Astrocyte (in vitro differentiated cells and primary cell): ENCODE measurements at regions not wholly inside any gene's neighbourhood (a gene's known extent, or its start where the extent isn't known, plus 50 kb on each side); places are given as distances from the start of the nearest gene placed in this dataset.

ENCODE experiments used
- DNase-seq: peaks from one replicate; pipeline ENCODE4 v3.0.0-alpha.2; 2010; ENCODE audit warnings: low read depth
- FAIRE-seq: peaks from 2 replicates; lab custom pipeline; 2011; peaks lifted over from hg19 to GRCh38; lab: Jason Lieb, UNC
- H2AFZ ChIP-seq: 2 replicates; pipeline ENCODE4 v1.6.0; 2012; ENCODE audit warnings: low read depth, low read length, inconsistent platforms
- H3K27ac ChIP-seq: 2 replicates; pipeline ENCODE4 v1.5.1; 2011; ENCODE audit warnings: low read depth, low read length, inconsistent platforms
- H3K27me3 ChIP-seq: 2 replicates; pipeline ENCODE4 v1.6.0; 2011; ENCODE audit warnings: low read length, inconsistent platforms; ENCODE audit not compliant: insufficient read depth
- H3K36me3 ChIP-seq: 2 replicates; pipeline ENCODE4 v1.5.1; 2011; ENCODE audit warnings: low read length, inconsistent platforms; ENCODE audit not compliant: insufficient read depth
- H3K4me1 ChIP-seq: 2 replicates; pipeline ENCODE4 v1.5.1; 2011; ENCODE audit warnings: low read length, inconsistent platforms; ENCODE audit not compliant: insufficient read depth
- H3K4me2 ChIP-seq: 2 replicates; pipeline ENCODE4 v1.6.0; 2012; ENCODE audit warnings: low read length, inconsistent platforms
- H3K4me3 ChIP-seq: 2 replicates; pipeline ENCODE4 v1.5.1; 2011; ENCODE audit warnings: low read depth, mild to moderate bottlenecking, low read length, inconsistent platforms; ENCODE audit not compliant: insufficient read depth
- H3K79me2 ChIP-seq: 2 replicates; pipeline ENCODE4 v1.6.0; 2012; ENCODE audit warnings: mild to moderate bottlenecking, low read length, inconsistent platforms; ENCODE audit not compliant: insufficient read depth
- H3K9ac ChIP-seq: 2 replicates; pipeline ENCODE4 v1.6.0; 2012; ENCODE audit warnings: mild to moderate bottlenecking, low read length, inconsistent platforms
- H3K9me3 ChIP-seq: 2 replicates; pipeline ENCODE4 v1.5.1; 2012; ENCODE audit warnings: low read depth, mild to moderate bottlenecking, low read length, inconsistent platforms; ENCODE audit not compliant: insufficient read depth
- H4K20me1 ChIP-seq: 2 replicates; pipeline ENCODE4 v1.6.0; 2012; ENCODE audit warnings: low read length, inconsistent platforms; ENCODE audit not compliant: insufficient read depth
- H3K27ac Mint-ChIP-seq: one replicate; pipeline ENCODE4 v1.8.0; 2021; ENCODE audit warnings: mild to moderate bottlenecking, mixed read lengths; ENCODE audit not compliant: unreplicated experiment
- H3K27me3 Mint-ChIP-seq: one replicate; pipeline ENCODE4 v1.8.0; 2021; ENCODE audit warnings: low read depth, mixed read lengths; ENCODE audit not compliant: unreplicated experiment
- H3K36me3 Mint-ChIP-seq: one replicate; pipeline ENCODE4 v1.8.0; 2021; ENCODE audit warnings: low read depth, mixed read lengths; ENCODE audit not compliant: unreplicated experiment
- H3K4me1 Mint-ChIP-seq: one replicate; pipeline ENCODE4 v1.8.0; 2021; ENCODE audit warnings: low read depth, mixed read lengths; ENCODE audit not compliant: unreplicated experiment
- H3K4me3 Mint-ChIP-seq: one replicate; pipeline ENCODE4 v1.8.0; 2021; ENCODE audit warnings: mild to moderate bottlenecking, moderate library complexity, mixed read lengths; ENCODE audit not compliant: unreplicated experiment
- H3K9me3 Mint-ChIP-seq: one replicate; pipeline ENCODE4 v1.8.0; 2021; ENCODE audit warnings: mild to moderate bottlenecking, mixed read lengths; ENCODE audit not compliant: unreplicated experiment
- EZH2 ChIP-seq: IDR thresholded peaks from 2 replicates; pipeline ENCODE4 v1.6.1; 2012; ENCODE audit warnings: mild to moderate bottlenecking, low read length, inconsistent platforms; ENCODE audit not compliant: insufficient read depth
- TF ChIP-seq, protein P1 (sequence below): IDR thresholded peaks from 2 replicates; pipeline ENCODE4 v1.5.1; 2011; ENCODE audit warnings: low read depth, mild to moderate bottlenecking, inconsistent platforms, low read length, moderate library complexity; ENCODE audit not compliant: insufficient read depth

DNA sequence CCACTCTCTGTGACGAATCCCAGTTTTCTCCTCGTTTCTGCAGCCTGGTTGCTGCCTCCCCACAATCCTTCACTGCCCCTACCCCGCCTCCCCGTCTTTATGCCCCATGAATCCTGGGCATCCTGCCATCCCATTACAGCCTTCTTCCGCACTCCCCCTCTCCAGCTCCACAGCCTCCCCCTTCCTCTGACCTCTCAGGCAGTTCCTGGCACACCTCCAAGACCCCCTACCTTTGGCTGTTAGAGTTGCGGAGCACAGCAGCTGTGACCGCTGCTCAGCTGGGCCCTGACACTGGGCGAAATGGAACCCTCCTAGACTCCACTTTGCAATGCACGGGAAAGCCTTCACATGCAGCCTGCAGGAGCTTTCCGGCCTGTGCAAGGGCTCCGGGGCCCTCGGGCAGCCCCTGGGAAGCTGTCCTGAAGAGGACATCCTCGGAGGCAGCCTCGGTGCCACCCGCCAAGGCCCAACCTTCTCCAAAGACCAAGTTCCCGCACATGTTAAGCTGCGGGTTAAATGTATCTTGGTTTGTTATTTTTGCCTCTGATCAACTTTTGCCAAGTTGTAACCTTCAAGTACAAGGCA, 400.7 kb upstream of the MKI67 start:
- no peaks in the 10 kb centered on the region for H3K27me3 ChIP-seq
- H3K36me3 ChIP-seq = no peaks in the 10 kb centered on the region
- no peak overlapping the region for H3K27ac ChIP-seq
- H3K27ac Mint-ChIP-seq = no peak overlapping the region
- peak overlapping the region; percentile 3 for H3K4me2 ChIP-seq
- no peaks in the 10 kb centered on the region for H3K4me1 Mint-ChIP-seq
- no peaks in the 10 kb centered on the region for H3K36me3 Mint-ChIP-seq
- no peak overlapping the region for H3K4me3 ChIP-seq
- no peaks in the 10 kb centered on the region for H3K9me3 ChIP-seq
- TF ChIP-seq EZH2 = no peak
- TF ChIP-seq, protein P1, sequence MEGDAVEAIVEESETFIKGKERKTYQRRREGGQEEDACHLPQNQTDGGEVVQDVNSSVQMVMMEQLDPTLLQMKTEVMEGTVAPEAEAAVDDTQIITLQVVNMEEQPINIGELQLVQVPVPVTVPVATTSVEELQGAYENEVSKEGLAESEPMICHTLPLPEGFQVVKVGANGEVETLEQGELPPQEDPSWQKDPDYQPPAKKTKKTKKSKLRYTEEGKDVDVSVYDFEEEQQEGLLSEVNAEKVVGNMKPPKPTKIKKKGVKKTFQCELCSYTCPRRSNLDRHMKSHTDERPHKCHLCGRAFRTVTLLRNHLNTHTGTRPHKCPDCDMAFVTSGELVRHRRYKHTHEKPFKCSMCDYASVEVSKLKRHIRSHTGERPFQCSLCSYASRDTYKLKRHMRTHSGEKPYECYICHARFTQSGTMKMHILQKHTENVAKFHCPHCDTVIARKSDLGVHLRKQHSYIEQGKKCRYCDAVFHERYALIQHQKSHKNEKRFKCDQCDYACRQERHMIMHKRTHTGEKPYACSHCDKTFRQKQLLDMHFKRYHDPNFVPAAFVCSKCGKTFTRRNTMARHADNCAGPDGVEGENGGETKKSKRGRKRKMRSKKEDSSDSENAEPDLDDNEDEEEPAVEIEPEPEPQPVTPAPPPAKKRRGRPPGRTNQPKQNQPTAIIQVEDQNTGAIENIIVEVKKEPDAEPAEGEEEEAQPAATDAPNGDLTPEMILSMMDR = no peak
- H3K4me1 ChIP-seq = no peaks in the 10 kb centered on the region
- H3K4me3 Mint-ChIP-seq = no peak overlapping the region
- FAIRE-seq (no peak), DNase-seq (no peak)
- no peaks in the 10 kb centered on the region for H4K20me1 ChIP-seq
- peaks cover 3% of the 10 kb centered on the region for H3K9me3 Mint-ChIP-seq
- H3K9ac ChIP-seq = no peak overlapping the region
- H3K27me3 Mint-ChIP-seq = peaks cover 20% of the 10 kb centered on the region
- no peaks in the 10 kb centered on the region for H3K79me2 ChIP-seq
- H2AFZ ChIP-seq = no peak overlapping the region

DNA sequence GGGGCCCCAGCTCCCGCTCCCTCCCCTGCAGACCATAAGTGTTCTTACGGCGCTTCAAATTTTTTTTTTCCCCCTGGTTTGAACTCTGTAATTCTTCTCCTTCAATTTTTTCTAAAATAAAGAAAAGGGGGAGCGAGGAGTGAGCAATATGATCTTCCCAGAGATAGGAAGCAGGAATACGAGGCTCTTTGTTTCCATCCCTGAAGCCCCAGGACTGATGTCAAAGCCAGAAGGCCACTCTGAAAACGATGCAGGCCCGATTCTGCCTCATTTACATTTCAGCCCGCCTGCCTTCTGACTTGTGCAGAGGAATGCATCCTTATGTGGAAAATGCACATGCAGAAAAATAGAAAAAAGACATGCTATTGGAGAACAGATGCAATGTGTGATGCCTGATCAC, 401.5 kb upstream of the MKI67 start:
- Mint-ChIP-seq H3K4me3 (no peak overlapping the region), H3K36me3 (no peaks in the 10 kb centered on the region), H3K27ac (no peak overlapping the region), H3K9me3 (peaks cover 4% of the 10 kb centered on the region), H3K27me3 (peaks cover 24% of the 10 kb centered on the region), H3K4me1 (no peaks in the 10 kb centered on the region)
- no peak for TF ChIP-seq EZH2
- TF ChIP-seq, protein P1 = no peak
- H2AFZ ChIP-seq = no peak overlapping the region
- H3K4me3 ChIP-seq = no peak overlapping the region
- no peak overlapping the region for H3K4me2 ChIP-seq
- FAIRE-seq (no peak), DNase-seq (no peak)
- no peaks in the 10 kb centered on the region for H3K36me3 ChIP-seq
- H4K20me1 ChIP-seq = no peaks in the 10 kb centered on the region
- H3K27ac ChIP-seq = no peak overlapping the region
- no peak overlapping the region for H3K9ac ChIP-seq
- no peaks in the 10 kb centered on the region for H3K79me2 ChIP-seq
- H3K4me1 ChIP-seq = no peaks in the 10 kb centered on the region
- H3K27me3 ChIP-seq = no peaks in the 10 kb centered on the region
- no peaks in the 10 kb centered on the region for H3K9me3 ChIP-seq

DNA sequence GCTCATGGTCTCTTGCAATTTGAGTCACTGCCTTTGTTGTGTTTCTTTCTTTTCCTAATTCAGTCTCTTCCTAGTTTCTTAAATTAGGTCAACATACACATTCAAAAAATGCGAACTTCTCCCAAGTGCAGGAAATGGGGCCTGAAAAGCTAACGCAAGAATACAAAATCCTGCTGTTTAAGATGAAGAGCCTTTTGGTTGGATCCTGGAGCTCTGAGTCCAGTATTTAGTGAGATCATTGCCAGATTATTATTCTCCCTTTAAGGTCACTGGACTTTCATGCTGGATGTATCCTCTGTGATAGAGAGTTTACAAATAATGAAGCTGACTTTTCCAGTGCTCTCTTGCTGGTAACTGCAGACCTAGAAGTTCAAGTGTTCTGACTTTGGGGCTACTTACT, 401.9 kb upstream of the MKI67 start:
- Histone ChIP-seq H3K36me3 (no peaks in the 10 kb centered on the region), H3K4me2 (no peak overlapping the region), H3K79me2 (no peaks in the 10 kb centered on the region), H3K9me3 (no peaks in the 10 kb centered on the region), H3K4me1 (no peaks in the 10 kb centered on the region), H3K9ac (no peak overlapping the region), H4K20me1 (no peaks in the 10 kb centered on the region), H3K27ac (no peak overlapping the region), H3K4me3 (no peak overlapping the region), H3K27me3 (no peaks in the 10 kb centered on the region), H2AFZ (no peak overlapping the region)
- Mint-ChIP-seq H3K27me3 (peaks cover 24% of the 10 kb centered on the region), H3K4me1 (no peaks in the 10 kb centered on the region), H3K9me3 (peaks cover 4% of the 10 kb centered on the region), H3K27ac (no peak overlapping the region), H3K4me3 (no peak overlapping the region), H3K36me3 (no peaks in the 10 kb centered on the region)
- FAIRE-seq (no peak), DNase-seq (no peak)
- TF ChIP-seq EZH2 = no peak
- TF ChIP-seq, protein P1 = no peak
